MV-4-11 (cell line): ENCODE measurements at regions not wholly inside any gene's neighbourhood (a gene's known extent, or its start where the extent isn't known, plus 50 kb on each side); places are given as distances from the start of the nearest gene placed in this dataset.
"Not testable (repeated sequence)": the region's sequence is repeated elsewhere in the genome, so short reads cannot be mapped to it uniquely, and the experiment has no call there.

Experiments used
- DNase-seq: peaks from one replicate; lab custom pipeline; 2025; lab: John Stamatoyannopoulos, UW

DNA sequence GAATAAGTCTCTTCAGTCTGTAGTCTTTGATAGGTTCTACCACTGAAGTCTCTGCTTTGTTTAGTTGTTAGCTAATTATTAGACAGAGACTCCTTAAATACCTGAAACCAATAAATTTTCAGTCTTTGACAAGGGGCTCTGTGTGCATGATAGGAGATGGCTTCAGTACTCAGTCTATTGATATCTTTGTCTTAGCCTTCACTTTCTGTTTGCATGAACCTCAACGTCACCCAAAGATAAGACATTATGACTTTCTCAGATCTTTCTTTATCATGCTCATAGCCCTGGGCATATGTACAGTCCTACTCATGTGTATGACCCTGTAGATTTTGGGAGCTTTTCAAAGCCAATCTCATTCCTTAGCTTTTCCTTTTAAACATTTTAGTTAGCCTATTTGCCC, 183.5 kb upstream of the GCFC2 start:
- no peak for DNase-seq

DNA sequence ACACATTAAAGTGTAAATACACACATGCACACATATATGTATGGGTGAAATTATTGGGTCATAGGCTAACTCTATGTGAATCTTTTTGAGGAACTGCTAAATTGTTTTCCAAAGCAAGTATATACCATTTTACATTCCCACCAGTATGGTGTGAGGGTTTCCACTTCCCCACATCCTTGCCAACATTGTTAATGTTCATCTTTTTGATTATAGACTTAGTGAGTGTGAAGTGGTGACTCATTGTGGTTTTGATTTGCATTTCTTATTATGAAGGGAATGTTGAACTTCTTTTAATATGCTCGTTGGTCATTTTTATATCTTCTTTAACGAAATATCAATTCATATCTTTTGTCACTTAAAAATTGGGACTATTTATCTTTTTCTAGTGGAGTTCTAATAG, 181.8 kb upstream of the GCFC2 start:
- no peak for DNase-seq

GRCh38 chr2:75882530-75882929, 171.8 kb upstream of the GCFC2 start:
- DNase-seq, result no peak

DNA sequence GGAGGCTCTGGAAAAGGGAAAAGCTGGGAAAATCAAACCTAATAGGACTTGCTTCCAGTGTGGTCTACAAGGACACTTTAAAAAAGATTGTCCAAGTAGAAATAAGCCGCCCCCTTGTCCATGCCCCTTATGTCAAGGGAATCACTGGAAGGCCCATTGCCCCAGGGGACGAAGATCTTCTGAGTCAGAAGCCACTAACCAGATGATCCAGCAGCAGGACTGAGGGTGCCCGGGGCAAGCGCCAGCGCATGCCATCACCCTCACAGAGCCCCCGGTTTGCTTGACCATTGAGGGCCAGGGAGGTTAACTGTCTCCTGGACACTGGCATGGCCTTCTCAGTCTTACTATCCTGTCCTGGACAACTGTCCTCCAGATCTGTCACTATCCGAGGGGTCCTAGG, 164.9 kb upstream of the GCFC2 start:
- DNase-seq, result not testable (repeated sequence)

- DNase-seq, result not testable (repeated sequence)
These were observed 161.3 kb upstream of the GCFC2 start for GRCh38 chr2:75871762-75872614.

DNA sequence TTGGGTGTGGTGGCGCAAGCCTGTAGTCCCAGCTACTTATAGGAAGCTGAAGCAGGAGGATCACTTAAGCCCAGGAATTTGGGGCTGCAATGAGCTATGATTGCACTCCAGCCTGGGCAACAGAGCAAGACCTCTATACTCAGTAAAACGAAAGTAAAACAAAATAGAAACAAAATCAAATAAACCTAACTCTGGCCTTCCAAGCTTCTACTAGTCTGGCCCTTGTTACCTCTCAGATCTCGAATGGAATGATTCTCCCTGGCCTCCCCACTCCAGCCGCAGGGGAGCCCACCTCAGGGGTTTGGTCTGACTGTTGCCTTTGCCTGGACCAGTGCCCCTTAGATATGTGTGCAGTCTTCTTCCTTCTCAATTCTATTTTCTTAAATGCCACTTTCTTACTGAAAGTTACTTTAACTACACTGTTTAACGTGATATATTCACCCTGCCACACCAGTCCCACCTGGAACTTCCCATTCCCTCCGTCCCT, 160.0 kb upstream of the GCFC2 start:
- no peak for DNase-seq

DNA sequence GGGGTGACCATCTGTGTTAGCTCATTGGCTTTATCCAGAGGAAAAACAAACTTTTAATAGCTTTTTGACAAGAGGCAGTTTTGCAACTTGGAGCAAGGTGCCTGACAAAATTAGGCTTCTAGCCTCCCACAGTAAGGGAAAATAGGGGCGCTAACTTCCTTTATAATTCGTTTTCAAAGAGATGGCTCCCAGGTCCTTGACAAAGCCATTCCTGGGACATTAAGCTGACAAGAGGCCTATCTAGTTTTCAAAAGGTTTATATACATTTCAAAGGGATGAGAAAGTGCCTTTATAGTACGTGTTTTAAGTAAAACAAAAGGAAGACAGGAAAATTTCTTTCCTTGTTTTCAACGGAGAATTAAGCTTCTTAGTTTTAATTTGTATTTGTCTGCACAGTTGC, 159.4 kb upstream of the GCFC2 start:
- DNase-seq, result no peak

GRCh38 chr2:75865702-75866101, 155.0 kb upstream of the GCFC2 start:
- no peak for DNase-seq

DNA sequence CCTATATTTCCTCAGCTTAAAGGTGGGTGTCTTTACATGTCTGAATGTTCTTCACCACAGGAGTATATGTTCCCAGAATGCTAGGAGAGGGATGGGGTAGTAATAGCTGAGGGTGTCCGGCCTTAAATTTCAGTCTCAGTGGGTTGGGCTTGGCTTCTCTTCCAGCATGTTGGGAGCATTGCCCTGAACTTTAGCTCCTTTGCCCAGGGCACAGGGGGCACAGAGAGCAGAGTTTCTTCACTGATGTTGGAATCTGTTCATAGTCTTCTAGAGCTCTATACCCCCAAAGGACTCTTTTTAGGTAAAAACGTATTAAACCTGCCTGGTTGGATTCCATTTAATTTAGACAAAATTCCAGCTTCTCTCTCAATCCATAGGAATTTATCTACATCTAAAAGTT, 154.4 kb upstream of the GCFC2 start:
- no peak for DNase-seq

- no peak for DNase-seq
These were observed 151.8 kb upstream of the GCFC2 start for GRCh38 chr2:75862547-75862946.

DNA sequence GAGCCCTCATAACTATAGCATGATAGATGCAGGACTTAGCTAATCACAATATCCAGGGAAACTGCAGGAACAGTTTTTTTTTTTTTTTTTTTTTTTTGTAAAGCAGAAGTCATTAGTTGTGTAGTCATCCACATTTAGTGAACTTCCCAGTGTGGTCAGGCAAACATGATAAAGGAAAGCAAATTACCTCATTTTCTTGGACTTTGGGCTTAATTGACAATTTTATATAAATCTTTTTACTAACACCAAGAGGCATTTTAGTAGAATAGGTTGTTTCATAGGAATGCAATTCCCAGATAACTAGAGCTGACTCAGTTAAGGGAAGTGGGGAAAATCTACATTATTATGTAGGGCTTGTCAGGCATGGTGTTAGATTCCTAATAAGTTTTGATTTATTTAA, 142.7 kb upstream of the GCFC2 start:
- DNase-seq, result no peak

DNA sequence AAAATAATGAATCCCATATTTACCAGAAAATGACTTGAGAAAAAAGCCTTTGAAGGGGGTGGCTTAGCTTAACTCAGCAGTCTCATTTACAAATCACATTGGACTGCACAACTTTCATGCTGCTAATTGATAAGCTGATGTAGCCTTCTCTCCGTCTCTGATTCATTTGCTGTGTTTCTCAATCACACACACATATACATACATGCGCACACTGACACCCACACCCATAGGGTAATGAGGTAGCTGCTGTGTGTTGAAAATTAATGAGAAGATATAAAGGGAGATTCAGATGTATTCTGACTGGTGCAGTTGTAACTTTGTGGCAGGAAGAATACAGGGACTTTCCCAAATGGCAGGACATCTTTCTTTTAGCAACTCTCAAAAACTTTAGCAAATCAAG, 141.9 kb upstream of the GCFC2 start:
- no peak for DNase-seq

DNA sequence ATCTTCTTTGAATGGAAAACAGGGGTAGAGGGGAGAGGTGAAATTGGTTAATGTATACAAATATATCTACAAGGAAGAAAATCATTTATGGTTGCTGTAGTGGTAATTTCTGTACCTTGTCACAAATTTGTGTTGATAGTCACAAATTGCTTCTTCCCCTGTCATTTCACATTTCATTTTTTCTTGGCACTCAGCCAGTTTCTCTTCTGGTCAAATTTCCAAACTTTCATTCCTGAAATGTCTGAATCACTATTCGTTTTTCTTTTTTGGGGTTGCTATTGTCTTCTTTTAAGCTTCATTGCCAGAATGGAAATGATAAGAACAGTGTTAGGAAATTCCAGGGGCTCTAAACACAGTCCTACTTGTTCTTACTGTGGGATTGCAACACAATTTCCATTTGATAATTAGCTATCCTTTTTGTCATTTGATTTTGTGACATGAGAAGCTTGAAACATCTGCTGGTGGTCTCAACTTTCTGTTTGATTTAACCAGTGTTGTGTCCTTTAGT, 136.0 kb upstream of the GCFC2 start:
- DNase-seq, result no peak

DNA sequence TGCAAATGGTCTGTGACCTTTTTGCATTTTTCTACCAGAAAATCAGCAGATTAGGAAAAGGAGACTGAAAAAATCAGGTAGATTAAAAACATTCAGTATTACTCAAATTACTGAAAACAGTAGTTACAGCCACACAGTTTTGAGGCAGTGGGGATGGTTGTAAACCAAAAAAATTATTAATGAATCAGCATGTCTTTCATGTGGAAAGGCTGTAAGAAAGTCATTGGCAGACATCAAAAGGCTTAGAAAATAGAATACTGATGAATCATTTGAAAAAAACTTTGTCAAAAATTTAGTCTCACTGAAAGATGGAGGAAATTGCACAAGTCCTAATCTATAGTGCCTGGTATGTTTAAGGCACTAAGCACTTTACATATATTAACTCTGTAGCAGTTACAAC, 133.9 kb upstream of the GCFC2 start:
- DNase-seq, result peak; percentile 38

DNA sequence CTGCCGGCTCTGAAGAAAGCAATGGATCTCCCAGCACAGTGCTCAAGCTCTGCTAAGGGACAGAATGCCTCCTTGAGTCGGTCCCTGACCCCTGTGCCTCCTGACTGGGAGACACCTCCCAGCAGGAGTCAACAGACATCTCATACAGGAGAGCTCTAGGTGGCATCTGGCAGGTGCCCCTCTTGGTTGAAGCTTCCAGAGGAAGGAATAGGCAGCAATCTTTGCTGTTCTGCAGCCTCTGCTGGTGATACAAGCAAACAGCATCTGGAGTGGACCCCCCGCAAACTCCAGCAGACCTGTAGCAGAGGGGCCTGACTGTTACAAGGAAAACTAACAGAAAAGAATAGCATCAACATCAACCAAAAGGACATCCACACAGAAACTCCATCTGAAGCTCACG, 123.9 kb upstream of the GCFC2 start:
- not testable (repeated sequence) for DNase-seq

GRCh38 chr2:75833386-75833785, 122.7 kb upstream of the GCFC2 start:
- no peak for DNase-seq

DNA sequence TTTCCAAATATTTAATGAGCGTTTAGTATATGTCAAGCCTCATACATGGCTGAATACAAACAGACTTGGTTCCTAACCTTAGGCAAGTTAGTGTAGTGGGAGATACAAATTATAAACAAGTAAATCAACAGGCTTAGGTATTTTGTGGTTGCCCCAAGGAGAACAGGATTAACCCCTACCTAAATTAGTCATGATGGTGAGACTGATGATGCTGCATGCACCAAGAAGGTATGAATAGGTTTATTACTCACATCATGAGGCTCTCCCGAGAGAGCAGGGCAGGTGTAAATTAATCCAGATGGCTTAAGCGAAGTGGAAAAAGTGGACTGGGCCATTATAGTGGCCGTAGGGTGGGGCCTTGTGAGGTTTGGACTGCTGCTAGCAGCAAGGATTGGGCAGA, 118.1 kb upstream of the GCFC2 start:
- no peak for DNase-seq

GRCh38 chr2:75823515-75823914, 112.8 kb upstream of the GCFC2 start:
- DNase-seq, result not testable (repeated sequence)

DNA sequence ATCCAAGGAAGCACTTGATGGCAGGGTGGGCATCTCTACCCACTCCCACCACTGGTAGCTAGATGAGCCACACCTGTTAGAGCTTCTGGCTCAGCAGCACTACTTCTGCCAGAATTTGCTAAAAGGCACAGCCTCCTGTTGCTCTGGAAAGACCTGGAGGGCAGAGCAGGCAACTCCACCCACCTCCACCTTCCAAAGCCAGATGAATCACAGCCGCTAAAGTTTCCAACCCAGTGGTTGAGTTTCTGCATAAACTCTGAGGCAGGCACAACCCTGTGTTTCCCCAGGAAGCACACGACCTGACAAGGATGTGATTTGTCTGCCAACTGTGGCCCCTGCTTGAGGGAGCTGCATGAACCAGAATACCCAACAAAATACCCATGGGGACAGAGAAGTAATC, 111.6 kb upstream of the GCFC2 start:
- DNase-seq, result no peak

GRCh38 chr2:75820693-75821092, 110.0 kb upstream of the GCFC2 start:
- DNase-seq, result no peak

DNA sequence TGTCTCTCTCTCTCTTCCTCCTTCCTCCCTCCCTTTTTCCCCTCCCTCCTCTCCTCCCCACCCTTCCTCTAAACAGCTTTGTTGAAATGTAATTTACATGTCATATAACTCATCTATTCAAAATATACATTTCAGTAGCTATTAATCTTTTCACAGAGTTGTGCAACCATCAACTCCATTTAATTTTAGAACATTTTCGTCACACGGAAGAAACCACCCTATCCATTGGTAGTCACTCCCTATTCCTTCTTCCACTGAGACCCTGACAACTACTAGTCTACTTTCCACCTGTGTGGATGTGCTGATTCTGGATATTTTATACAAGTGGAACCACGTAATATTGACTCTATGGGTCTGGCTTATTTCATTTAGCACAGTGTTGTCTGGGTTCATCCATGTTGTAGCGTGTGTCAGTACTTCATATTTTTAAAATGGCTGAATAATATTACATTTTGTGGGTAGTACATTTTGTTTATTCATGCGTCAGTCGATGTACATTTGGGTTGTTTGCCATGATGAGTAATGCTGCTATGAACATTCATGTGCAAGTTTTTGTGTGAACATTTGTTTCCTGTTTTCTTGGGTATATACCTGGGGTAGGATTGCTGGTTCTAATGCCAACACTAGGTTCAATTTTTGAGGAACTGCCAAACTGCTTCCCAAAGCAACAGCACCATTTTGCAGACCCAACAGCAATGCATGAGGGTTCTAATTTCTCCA, 100.1 kb upstream of the GCFC2 start:
- DNase-seq, result no peak

GRCh38 chr2:75808793-75809535, 98.2 kb upstream of the GCFC2 start:
- no peak for DNase-seq
